Panc1 (cell line): ENCODE measurements at regions not wholly inside any gene's neighbourhood (a gene's known extent, or its start where the extent isn't known, plus 50 kb on each side); places are given as distances from the start of the nearest gene placed in this dataset.

ENCODE experiments used
- TF ChIP-seq, protein P1 (sequence below): fragments of 450-650 bp; IDR thresholded peaks from 2 replicates; pipeline ENCODE4 v1.5.1; 2017; ENCODE audit warnings: mild to moderate bottlenecking
- TF ChIP-seq, protein P2 (sequence below), 2 experiments: IDR thresholded peaks; 2 replicates each; pipeline ENCODE4 v1.6.1; 2011 to 2012; ENCODE audit warnings: low read depth in 2 of 2, control low read depth in 1 of 2, low read length in 1 of 2, mild to moderate bottlenecking in 1 of 2, moderate library complexity in 1 of 2; ENCODE audit not compliant: insufficient read depth in 1 of 2

GRCh38 chr5:175238326-175238725, 205.7 kb downstream of the DRD1 start:
- TF ChIP-seq, protein P1, sequence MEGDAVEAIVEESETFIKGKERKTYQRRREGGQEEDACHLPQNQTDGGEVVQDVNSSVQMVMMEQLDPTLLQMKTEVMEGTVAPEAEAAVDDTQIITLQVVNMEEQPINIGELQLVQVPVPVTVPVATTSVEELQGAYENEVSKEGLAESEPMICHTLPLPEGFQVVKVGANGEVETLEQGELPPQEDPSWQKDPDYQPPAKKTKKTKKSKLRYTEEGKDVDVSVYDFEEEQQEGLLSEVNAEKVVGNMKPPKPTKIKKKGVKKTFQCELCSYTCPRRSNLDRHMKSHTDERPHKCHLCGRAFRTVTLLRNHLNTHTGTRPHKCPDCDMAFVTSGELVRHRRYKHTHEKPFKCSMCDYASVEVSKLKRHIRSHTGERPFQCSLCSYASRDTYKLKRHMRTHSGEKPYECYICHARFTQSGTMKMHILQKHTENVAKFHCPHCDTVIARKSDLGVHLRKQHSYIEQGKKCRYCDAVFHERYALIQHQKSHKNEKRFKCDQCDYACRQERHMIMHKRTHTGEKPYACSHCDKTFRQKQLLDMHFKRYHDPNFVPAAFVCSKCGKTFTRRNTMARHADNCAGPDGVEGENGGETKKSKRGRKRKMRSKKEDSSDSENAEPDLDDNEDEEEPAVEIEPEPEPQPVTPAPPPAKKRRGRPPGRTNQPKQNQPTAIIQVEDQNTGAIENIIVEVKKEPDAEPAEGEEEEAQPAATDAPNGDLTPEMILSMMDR, result no peak
- TF ChIP-seq, protein P2, sequence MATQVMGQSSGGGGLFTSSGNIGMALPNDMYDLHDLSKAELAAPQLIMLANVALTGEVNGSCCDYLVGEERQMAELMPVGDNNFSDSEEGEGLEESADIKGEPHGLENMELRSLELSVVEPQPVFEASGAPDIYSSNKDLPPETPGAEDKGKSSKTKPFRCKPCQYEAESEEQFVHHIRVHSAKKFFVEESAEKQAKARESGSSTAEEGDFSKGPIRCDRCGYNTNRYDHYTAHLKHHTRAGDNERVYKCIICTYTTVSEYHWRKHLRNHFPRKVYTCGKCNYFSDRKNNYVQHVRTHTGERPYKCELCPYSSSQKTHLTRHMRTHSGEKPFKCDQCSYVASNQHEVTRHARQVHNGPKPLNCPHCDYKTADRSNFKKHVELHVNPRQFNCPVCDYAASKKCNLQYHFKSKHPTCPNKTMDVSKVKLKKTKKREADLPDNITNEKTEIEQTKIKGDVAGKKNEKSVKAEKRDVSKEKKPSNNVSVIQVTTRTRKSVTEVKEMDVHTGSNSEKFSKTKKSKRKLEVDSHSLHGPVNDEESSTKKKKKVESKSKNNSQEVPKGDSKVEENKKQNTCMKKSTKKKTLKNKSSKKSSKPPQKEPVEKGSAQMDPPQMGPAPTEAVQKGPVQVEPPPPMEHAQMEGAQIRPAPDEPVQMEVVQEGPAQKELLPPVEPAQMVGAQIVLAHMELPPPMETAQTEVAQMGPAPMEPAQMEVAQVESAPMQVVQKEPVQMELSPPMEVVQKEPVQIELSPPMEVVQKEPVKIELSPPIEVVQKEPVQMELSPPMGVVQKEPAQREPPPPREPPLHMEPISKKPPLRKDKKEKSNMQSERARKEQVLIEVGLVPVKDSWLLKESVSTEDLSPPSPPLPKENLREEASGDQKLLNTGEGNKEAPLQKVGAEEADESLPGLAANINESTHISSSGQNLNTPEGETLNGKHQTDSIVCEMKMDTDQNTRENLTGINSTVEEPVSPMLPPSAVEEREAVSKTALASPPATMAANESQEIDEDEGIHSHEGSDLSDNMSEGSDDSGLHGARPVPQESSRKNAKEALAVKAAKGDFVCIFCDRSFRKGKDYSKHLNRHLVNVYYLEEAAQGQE (IDR thresholded peaks at IDR 0.05; ENCODE audit: insufficient read depth in 1 of 2, low read depth in 2 of 2, low read length in 1 of 2), result no peak
